ENCODE measurements at regions not wholly inside any gene's neighbourhood (a gene's known extent, or its start where the extent isn't known, plus 50 kb on each side); places are given as distances from the start of the nearest gene placed in this dataset.

DNA sequence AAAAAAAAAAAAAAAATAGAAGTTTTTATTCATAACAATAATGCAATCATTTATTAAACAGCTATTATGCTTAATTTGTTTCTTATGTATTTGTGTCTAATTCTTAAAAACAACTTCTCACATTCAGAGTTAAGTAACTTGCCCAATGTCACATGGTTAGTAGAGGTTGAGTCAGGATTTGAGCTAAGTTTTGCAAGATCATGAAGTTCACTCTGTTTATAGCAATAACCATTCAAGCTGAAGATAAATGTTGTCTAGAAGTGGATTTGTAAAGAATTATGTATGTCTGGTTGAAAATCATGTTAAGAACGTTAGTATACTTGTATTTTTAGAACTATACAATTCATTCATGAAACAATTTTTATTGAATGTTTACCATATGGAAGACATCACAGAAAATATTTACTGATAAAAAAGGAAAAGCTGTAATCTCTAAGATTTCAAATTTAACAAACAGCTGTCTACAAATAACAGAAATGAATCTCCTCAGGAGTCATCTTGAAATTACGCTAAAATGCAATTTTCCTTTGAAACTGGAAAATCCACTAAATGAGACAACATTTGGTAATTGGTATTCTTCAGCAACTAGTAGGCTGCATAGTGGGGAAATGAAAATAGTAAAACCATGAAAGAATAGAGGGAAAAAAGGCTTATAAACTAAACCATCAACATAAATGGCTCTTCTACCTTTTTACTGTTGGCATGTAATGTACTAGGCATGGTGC, 70.5 kb upstream of the AHR start:
- Mint-ChIP-seq H3K4me1 (ENCODE audit: unreplicated experiment) (no peaks in the 10 kb centered on the region), H3K27ac (no peak overlapping the region), H3K4me3 (no peak overlapping the region), H3K9me3 (peaks cover 4% of the 10 kb centered on the region), H3K36me3 (no peaks in the 10 kb centered on the region), H3K27me3 (no peaks in the 10 kb centered on the region)
- no peak for DNase-seq (ENCODE audit: extremely low spot score, unreplicated experiment)
- TF ChIP-seq, protein P1, sequence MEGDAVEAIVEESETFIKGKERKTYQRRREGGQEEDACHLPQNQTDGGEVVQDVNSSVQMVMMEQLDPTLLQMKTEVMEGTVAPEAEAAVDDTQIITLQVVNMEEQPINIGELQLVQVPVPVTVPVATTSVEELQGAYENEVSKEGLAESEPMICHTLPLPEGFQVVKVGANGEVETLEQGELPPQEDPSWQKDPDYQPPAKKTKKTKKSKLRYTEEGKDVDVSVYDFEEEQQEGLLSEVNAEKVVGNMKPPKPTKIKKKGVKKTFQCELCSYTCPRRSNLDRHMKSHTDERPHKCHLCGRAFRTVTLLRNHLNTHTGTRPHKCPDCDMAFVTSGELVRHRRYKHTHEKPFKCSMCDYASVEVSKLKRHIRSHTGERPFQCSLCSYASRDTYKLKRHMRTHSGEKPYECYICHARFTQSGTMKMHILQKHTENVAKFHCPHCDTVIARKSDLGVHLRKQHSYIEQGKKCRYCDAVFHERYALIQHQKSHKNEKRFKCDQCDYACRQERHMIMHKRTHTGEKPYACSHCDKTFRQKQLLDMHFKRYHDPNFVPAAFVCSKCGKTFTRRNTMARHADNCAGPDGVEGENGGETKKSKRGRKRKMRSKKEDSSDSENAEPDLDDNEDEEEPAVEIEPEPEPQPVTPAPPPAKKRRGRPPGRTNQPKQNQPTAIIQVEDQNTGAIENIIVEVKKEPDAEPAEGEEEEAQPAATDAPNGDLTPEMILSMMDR (conservative IDR thresholded peaks at IDR 0.05): no peak

DNA sequence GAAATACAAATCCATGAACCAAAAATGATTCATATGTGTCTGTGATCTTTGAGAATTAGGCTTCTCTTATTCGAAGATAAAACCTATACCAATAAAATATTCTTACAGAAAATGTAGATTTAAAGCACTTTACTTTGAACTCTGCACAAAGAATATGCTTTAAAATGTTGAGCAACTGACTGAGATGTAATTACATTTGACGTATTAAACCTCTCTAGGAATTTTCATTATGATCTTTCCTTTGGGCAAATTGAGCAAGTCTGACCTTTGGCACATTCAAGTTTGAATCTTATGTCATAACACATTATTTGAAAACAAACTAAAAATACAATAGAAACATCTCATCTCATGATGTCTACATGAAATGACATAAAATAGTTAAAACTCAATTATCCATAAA, 69.2 kb upstream of the AHR start:
- Mint-ChIP-seq H3K27me3 (no peaks in the 10 kb centered on the region), H3K4me1 (ENCODE audit: unreplicated experiment) (no peaks in the 10 kb centered on the region), H3K27ac (no peak overlapping the region), H3K9me3 (peaks cover 4% of the 10 kb centered on the region), H3K36me3 (no peaks in the 10 kb centered on the region), H3K4me3 (no peak overlapping the region)
- TF ChIP-seq, protein P1 (conservative IDR thresholded peaks at IDR 0.05): no peak
- no peak for DNase-seq (ENCODE audit: extremely low spot score, unreplicated experiment)

DNA sequence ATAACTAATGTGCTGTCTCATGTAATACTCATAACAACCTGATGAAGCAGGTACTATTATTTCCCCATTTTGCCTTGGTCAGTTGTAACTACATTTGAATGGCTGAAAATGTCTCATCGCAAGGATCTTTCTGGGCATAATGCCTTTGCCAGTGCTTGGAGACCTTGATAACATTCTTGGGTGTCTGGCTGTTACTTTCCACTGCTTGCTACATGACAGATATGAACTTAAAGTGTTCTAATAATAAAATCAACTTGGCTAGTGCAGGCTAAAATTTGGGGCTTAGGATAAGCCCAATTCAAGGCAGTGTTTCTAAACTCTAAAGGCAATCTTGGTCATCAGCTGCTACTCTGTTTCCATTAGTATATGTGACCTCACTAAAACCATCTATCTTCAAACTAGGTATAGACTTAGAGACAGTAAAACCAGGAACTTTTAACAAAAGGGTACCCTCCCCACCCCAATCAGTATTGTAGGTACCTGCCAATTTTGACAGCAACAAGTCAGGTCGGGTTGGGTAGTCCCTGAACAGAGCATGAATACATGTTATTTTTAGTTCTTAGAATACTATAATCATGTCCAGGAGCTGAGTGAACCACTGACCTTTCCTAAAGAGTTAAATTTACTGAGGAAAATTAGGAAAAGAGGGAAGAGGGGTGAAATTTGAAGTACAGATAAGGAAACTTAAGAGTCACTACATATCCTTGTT, 68.2 kb upstream of the AHR start:
- no peaks in the 10 kb centered on the region for H3K27me3 Mint-ChIP-seq
- TF ChIP-seq, protein P1 (conservative IDR thresholded peaks at IDR 0.05): no peak
- no peaks in the 10 kb centered on the region for H3K4me1 Mint-ChIP-seq (ENCODE audit: unreplicated experiment)
- no peak for DNase-seq (ENCODE audit: extremely low spot score, unreplicated experiment)
- peaks cover 4% of the 10 kb centered on the region for H3K9me3 Mint-ChIP-seq
- no peak overlapping the region for H3K4me3 Mint-ChIP-seq
- H3K36me3 Mint-ChIP-seq: no peaks in the 10 kb centered on the region
- no peak overlapping the region for H3K27ac Mint-ChIP-seq

DNA sequence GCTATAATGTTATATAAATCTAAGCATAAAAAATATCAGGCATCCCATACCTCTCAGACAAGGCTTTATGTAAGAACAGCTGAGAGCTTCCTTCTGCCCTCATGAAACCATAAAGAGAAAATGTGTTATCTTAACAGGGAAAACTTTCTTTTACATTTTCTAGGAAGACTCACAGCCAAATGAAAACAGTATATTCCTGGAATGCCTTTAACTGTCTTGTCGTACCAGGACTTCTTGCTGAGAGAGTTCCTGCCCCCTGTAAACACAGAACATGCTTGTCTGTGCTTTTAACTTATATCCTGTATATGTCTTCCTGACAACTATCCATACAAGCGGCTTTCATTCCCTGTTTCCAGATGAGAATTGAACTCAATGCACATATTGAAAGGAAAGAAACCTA, 64.8 kb upstream of the AHR start:
- Mint-ChIP-seq H3K36me3 (no peaks in the 10 kb centered on the region), H3K4me3 (no peak overlapping the region), H3K4me1 (ENCODE audit: unreplicated experiment) (no peaks in the 10 kb centered on the region), H3K9me3 (peaks cover 8% of the 10 kb centered on the region), H3K27me3 (no peaks in the 10 kb centered on the region), H3K27ac (no peak overlapping the region)
- TF ChIP-seq, protein P1 (conservative IDR thresholded peaks at IDR 0.05): no peak
- DNase-seq (ENCODE audit: extremely low spot score, unreplicated experiment): no peak

DNA sequence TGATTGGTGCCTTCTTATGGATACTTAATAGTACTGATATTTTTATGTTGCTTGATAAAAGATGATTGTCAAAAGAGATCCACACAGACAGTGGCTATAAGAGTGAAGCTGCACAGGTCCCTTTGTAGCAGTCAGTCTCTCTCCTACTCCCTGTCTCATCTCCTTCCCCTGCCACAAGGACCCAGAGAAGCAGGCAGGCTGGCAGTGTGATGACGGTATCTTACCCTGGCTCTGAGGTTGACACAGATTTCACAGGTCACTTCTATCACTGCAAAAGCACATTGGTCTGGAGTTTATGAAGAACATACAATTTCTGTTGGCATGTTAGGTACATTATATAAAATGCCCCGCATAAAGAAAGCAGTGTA, 64.4 kb upstream of the AHR start:
- Mint-ChIP-seq H3K9me3 (peaks cover 8% of the 10 kb centered on the region), H3K27ac (no peak overlapping the region), H3K27me3 (no peaks in the 10 kb centered on the region), H3K36me3 (no peaks in the 10 kb centered on the region), H3K4me3 (no peak overlapping the region), H3K4me1 (ENCODE audit: unreplicated experiment) (peaks cover 1% of the 10 kb centered on the region)
- TF ChIP-seq, protein P1 (conservative IDR thresholded peaks at IDR 0.05): no peak
- no peak for DNase-seq (ENCODE audit: extremely low spot score, unreplicated experiment)
